ENCODE measurements at regions not wholly inside any gene's neighbourhood (a gene's known extent, or its start where the extent isn't known, plus 50 kb on each side); places are given as distances from the start of the nearest gene placed in this dataset.
A peak's percentile ranks its signal among the peaks of the same experiment; 100 is the strongest.
"Not testable (repeated sequence)": the region's sequence is repeated elsewhere in the genome, so short reads cannot be mapped to it uniquely, and the experiment has no call there.

- Histone ChIP-seq H3K27ac (no peak overlapping the region), H3K9me3 (no peaks in the 10 kb centered on the region), H3K36me3 (no peaks in the 10 kb centered on the region), H3K4me3 (no peak overlapping the region), H3K27me3 (ENCODE audit: low read depth) (peaks cover 26% of the 10 kb centered on the region), H3K4me1 (no peaks in the 10 kb centered on the region)
- DNase-seq, result peak; percentile 33
- intact Hi-C loops (cut with DNase I), result no loop called here
- no peak for ATAC-seq
- TF ChIP-seq, protein P1, sequence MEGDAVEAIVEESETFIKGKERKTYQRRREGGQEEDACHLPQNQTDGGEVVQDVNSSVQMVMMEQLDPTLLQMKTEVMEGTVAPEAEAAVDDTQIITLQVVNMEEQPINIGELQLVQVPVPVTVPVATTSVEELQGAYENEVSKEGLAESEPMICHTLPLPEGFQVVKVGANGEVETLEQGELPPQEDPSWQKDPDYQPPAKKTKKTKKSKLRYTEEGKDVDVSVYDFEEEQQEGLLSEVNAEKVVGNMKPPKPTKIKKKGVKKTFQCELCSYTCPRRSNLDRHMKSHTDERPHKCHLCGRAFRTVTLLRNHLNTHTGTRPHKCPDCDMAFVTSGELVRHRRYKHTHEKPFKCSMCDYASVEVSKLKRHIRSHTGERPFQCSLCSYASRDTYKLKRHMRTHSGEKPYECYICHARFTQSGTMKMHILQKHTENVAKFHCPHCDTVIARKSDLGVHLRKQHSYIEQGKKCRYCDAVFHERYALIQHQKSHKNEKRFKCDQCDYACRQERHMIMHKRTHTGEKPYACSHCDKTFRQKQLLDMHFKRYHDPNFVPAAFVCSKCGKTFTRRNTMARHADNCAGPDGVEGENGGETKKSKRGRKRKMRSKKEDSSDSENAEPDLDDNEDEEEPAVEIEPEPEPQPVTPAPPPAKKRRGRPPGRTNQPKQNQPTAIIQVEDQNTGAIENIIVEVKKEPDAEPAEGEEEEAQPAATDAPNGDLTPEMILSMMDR (IDR thresholded peaks at IDR 0.05), result no peak
These were observed 69.3 kb downstream of the FOXL3 start for GRCh38 chr7:359226-359765.

DNA sequence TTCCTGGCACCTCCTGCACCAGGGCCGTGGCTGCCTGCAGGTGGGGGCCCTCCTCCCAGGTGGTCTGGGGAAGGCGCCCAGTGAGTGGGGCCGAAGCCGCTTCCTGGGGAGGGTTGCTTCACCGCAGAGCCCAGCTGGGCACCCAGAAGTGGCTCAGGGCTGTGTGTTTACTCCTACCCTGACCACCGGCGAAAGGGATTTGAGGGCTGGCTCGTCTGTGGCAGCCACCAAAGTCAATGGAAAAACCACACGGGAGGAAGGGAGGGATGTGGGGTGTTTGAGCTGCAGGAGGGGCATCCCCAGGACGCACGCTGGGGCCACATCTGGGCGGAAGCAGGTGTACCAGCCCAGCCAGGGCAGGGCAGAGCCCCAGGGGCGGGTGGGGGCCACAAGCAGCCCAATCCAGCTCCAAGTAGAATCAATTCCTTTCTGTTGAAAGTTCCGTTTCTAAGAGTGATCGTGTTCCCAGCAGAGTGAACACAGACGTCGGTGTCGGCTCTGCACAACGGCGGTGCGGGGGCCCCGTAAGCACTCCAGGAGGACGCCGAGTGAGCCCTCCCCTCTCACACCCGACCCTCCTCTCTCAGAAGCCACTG lies 69.9 kb downstream of the FOXL3 start:
- peaks cover 26% of the 10 kb centered on the region for H3K27me3 ChIP-seq (ENCODE audit: low read depth)
- no peak overlapping the region for H3K4me3 ChIP-seq
- ATAC-seq, result peak in 1 of 2 donors; percentile 9
- TF ChIP-seq, protein P1 (IDR thresholded peaks at IDR 0.05), result no peak
- H3K9me3 ChIP-seq, result no peaks in the 10 kb centered on the region
- no peaks in the 10 kb centered on the region for H3K36me3 ChIP-seq
- H3K4me1 ChIP-seq, result no peaks in the 10 kb centered on the region
- H3K27ac ChIP-seq, result no peak overlapping the region
- intact Hi-C loops (cut with DNase I), result no loop called here
- peak; percentile 34 for DNase-seq

GRCh38 chr7:360454-361100 lies 70.6 kb downstream of the FOXL3 start:
- DNase-seq (peak; percentile 35), ATAC-seq (no peak)
- Histone ChIP-seq H3K4me3 (no peak overlapping the region), H3K27ac (no peak overlapping the region), H3K4me1 (no peaks in the 10 kb centered on the region), H3K27me3 (ENCODE audit: low read depth) (peaks cover 26% of the 10 kb centered on the region), H3K9me3 (no peaks in the 10 kb centered on the region), H3K36me3 (no peaks in the 10 kb centered on the region)
- intact Hi-C loops (cut with DNase I), result no loop called here
- TF ChIP-seq, protein P1 (IDR thresholded peaks at IDR 0.05), result no peak

- intact Hi-C loops (cut with DNase I); H3K4me1 ChIP-seq; H3K9me3 ChIP-seq; H3K36me3 ChIP-seq; H3K27ac ChIP-seq; ATAC-seq; H3K4me3 ChIP-seq: not testable (repeated sequence)
- peak; percentile 20 for DNase-seq
- peaks cover 26% of the 10 kb centered on the region for H3K27me3 ChIP-seq (ENCODE audit: low read depth)
These were observed 71.2 kb downstream of the FOXL3 start for GRCh38 chr7:361182-361581.

DNA sequence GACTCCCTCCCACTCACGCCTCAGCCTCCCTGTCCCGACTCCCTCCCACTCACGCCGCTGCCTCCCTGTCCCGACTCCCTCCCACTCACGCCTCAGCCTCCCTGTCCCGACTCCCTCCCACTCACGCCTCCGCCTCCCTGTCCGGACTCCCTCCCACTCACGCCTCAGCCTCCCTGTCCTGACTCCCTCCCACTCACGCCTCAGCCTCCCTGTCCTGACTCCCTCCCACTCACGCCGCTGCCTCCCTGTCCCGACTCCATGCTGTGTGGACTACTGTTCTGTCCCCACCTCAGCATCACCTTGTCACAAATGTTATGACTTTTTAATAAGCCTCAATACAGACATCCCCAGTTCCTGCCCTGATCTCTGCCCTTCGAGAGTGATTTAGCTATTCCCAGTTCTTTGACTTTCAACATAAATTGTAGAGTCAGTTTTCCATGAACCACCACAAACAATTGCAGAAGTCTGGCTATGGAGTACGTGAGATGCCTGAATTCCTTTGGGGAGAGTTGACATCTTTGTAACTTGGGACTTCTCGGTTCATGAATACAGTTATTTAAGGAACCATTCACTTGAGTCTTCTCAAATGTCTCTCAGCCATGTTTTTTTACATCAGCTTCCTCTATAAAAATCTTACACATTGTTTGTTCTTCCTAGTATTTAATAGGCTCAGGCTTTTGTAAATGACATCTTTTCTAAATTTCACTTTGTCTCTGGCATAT lies 71.9 kb downstream of the FOXL3 start:
- Histone ChIP-seq H3K4me3 (peak overlapping the region; percentile 36), H3K9me3 (no peaks in the 10 kb centered on the region), H3K4me1 (no peaks in the 10 kb centered on the region), H3K36me3 (no peaks in the 10 kb centered on the region), H3K27me3 (ENCODE audit: low read depth) (peaks cover 26% of the 10 kb centered on the region), H3K27ac (no peak overlapping the region)
- no peak for ATAC-seq
- DNase-seq, result peak; percentile 8
- TF ChIP-seq, protein P1 (IDR thresholded peaks at IDR 0.05), result no peak
- intact Hi-C loops (cut with DNase I), result no loop called here

All from lower lobe of right lung (tissue), 2 donors.